ENCODE measurements at regions not wholly inside any gene's neighbourhood (a gene's known extent, or its start where the extent isn't known, plus 50 kb on each side); places are given as distances from the start of the nearest gene placed in this dataset.
A peak's percentile ranks its signal among the peaks of the same experiment; 100 is the strongest.

- no peak for DNase-seq (ENCODE audit: low read depth in 2 of 2)
These were observed 281.5 kb upstream of the HTR2A start for GRCh38 chr13:47178090-47178950.

GRCh38 chr13:47175172-47175866, 278.5 kb upstream of the HTR2A start:
- peak; percentile 68 to 74 for DNase-seq (ENCODE audit: low read depth in 2 of 2)

GRCh38 chr13:47170971-47171370, 274.1 kb upstream of the HTR2A start:
- no peak for DNase-seq (ENCODE audit: low read depth in 2 of 2)

GRCh38 chr13:47168618-47169017, 271.8 kb upstream of the HTR2A start:
- DNase-seq (ENCODE audit: low read depth in 2 of 2), result no peak

GRCh38 chr13:47168066-47168465, 271.2 kb upstream of the HTR2A start:
- peak in 1 of 2 experiments; percentile 62 for DNase-seq (ENCODE audit: low read depth in 2 of 2)

- DNase-seq (ENCODE audit: low read depth in 2 of 2), result no peak
These were observed 269.5 kb upstream of the HTR2A start for GRCh38 chr13:47166336-47166735.

- no peak for DNase-seq (ENCODE audit: low read depth in 2 of 2)
These were observed 263.1 kb upstream of the HTR2A start for GRCh38 chr13:47159853-47160550.

GRCh38 chr13:47158593-47158992, 261.7 kb upstream of the HTR2A start:
- no peak for DNase-seq (ENCODE audit: low read depth in 2 of 2)

GRCh38 chr13:47148543-47148942, 251.7 kb upstream of the HTR2A start:
- DNase-seq (ENCODE audit: low read depth in 2 of 2), result no peak

GRCh38 chr13:47147812-47148119, 250.9 kb upstream of the HTR2A start:
- no peak for DNase-seq (ENCODE audit: low read depth in 2 of 2)

- DNase-seq (ENCODE audit: low read depth in 2 of 2), result no peak
These were observed 250.3 kb upstream of the HTR2A start for GRCh38 chr13:47146991-47147811.

- peak in 1 of 2 experiments; percentile 40 for DNase-seq (ENCODE audit: low read depth in 2 of 2)
These were observed 249.3 kb upstream of the HTR2A start for GRCh38 chr13:47146136-47146535.

GRCh38 chr13:47144782-47145181, 247.9 kb upstream of the HTR2A start:
- DNase-seq (ENCODE audit: low read depth in 2 of 2), result no peak

GRCh38 chr13:47142105-47142504, 245.3 kb upstream of the HTR2A start:
- no peak for DNase-seq (ENCODE audit: low read depth in 2 of 2)

- no peak for DNase-seq (ENCODE audit: low read depth in 2 of 2)
These were observed 242.7 kb upstream of the HTR2A start for GRCh38 chr13:47139519-47139918.

GRCh38 chr13:47136504-47136941, 239.7 kb upstream of the HTR2A start:
- no peak for DNase-seq (ENCODE audit: low read depth in 2 of 2)

- DNase-seq (ENCODE audit: low read depth in 2 of 2), result no peak
These were observed 239.1 kb upstream of the HTR2A start for GRCh38 chr13:47135800-47136503.

- no peak for DNase-seq (ENCODE audit: low read depth in 2 of 2)
These were observed 238.2 kb upstream of the HTR2A start for GRCh38 chr13:47134939-47135489.

- peak; percentile 75 to 82 for DNase-seq (ENCODE audit: low read depth in 2 of 2)
These were observed 236.2 kb upstream of the HTR2A start for GRCh38 chr13:47133011-47133445.

GRCh38 chr13:47129461-47129860, 232.6 kb upstream of the HTR2A start:
- no peak for DNase-seq (ENCODE audit: low read depth in 2 of 2)

GRCh38 chr13:47126432-47126831, 229.6 kb upstream of the HTR2A start:
- no peak for DNase-seq (ENCODE audit: low read depth in 2 of 2)
